Stimulated activated CD4-positive, alpha-beta T cell treated with anti-CD3 and anti-CD28 coated beads, Interleukin-2, amount 100 ng/mL, for 48 hours (primary cell): ENCODE measurements at regions not wholly inside any gene's neighbourhood (a gene's known extent, or its start where the extent isn't known, plus 50 kb on each side); places are given as distances from the start of the nearest gene placed in this dataset.

Source experiments
- DNase-seq, 2 donors: peaks; one replicate each; pipeline ENCODE4 v3.0.0-alpha.2; 2020

DNA sequence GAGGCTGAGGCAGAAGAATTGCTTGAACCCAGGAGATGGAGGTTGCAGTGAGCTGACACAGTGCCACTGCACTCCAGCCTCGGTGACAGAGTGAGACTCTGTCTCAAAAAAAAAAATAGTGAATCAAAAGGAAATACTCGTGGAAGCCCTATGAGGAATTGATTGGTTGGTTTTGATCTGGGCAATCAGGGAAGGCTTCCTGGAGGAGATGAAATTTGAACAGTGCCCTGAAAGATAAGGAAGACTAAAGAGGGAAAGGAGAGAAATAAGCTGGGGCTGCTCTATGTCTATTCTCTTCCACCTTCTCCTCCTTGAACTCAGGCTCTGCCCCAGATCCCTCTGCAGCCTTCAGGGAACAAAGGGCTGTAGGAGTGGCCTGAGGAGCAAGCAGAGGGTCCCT is 54.1 kb downstream of the IRF2BPL start:
- no peak for DNase-seq

- DNase-seq: no peak
Observed at GRCh38 chr14:76971549-76971948, 57.0 kb downstream of the IRF2BPL start.

GRCh38 chr14:76968621-76969063 is 59.9 kb downstream of the IRF2BPL start:
- no peak for DNase-seq

DNA sequence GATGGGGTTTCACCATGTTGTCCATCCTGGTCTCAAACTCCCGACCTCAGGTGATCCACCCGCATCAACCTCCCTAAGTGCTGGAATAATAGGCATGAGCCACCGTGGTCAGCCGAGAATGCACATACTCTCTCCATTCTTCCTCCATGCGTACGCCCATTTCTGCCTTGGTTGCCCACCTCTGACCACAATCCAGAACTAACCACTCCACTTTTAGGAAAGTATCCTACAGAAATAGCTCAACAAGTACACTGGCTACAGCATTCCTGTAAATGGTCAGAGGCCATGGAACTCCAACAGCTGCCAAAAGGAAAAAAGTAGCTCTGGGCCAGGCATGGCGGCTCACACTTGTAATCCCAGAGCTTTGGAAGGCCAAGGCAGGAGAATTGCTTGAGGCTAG is 60.7 kb downstream of the IRF2BPL start:
- no peak for DNase-seq

- no peak for DNase-seq
Observed at GRCh38 chr14:76965232-76965631, 63.3 kb downstream of the IRF2BPL start.

DNA sequence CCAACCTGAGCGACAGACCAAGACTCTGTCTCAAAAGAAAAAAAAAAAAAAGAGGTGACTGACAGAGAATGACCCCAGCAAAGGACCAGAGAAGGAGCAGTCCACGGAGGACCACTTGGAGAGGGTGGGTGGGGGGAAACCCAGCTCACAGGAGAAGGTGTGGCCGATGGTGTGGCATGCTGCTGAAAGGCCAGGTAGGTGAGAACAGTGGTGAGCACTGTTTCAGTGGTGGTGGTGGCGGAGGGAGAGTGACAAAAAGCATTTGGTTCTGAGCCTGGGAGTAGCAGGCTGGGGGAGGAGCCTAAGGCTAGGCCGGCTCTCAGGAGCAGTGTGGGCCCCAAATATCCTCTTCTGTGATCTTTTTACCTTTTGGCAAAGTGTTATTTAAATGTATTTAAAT is 63.8 kb downstream of the IRF2BPL start:
- DNase-seq: peak in 1 of 2 donors; percentile 43

GRCh38 chr14:76963372-76963771 is 65.1 kb downstream of the IRF2BPL start:
- no peak for DNase-seq

- no peak for DNase-seq
Observed at GRCh38 chr14:76962303-76962660, 66.2 kb downstream of the IRF2BPL start.

DNA sequence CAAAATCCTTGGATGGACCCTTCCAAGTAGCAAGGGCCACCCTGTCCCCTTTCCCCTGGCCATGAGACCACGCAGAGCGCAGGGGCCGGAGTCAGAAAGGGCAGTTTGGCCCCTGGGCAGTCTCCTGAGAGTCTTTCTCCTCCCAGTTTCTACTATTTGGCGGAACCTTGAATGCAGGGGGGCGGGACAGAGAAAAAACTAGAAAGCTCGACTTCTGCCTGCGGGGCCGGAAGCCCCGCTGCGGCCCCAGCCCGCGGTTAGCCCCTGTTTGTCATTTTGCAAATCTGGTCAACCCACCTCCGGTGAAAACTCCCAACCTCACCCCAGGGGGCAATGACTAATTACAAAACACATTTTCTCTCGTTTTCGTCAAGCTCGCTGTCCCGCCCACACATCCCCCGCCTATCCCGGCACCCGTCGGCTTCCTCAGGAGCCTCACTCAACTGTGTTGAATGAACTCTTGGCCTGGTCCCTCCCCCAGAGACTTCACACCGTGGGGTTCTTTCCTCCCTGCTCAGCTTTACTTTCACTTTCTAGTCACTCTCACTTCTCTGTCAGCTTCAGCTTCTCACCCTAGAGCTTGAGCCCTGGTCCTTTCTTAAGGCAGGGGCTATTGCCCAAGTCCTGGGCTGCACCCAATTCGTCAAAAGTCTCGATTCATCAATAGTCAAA is 66.7 kb downstream of the IRF2BPL start:
- DNase-seq: peak; percentile 96 to 97

- DNase-seq: no peak
Observed at GRCh38 chr14:76958980-76959710, 69.4 kb downstream of the IRF2BPL start.

GRCh38 chr14:76958020-76958979 is 70.2 kb downstream of the IRF2BPL start:
- DNase-seq: no peak

DNA sequence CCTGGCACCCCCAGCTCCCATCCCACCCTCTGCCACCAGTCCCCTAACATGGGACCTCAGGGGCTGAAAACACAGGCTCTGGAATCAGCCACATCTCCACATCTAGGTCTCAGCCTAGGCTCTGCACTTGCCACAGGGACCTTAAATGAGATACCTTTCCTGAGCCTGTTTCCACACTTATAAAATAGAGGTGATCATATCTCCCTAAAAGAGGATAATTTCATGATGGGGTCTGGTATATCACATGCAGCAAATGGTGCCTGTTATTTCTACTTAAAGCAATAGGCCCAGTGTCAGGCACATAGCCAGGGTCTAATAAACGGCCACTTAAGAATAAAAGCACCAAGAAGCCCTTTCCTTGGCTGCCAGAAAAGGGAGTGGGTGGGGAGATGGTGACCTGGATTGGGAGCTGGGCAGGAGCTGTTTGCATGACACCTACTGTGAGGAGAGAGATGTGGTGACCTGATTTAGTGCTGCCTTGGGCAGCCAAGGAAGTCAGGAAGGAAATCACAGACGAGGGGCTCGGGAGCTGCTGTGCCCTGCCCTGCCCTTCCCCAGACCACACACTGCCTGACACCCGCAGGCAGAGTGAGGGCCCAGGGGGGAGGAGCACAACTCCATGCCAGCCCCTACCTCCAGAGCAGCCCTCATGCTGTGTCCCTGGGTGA is 71.2 kb downstream of the IRF2BPL start:
- DNase-seq: no peak

- DNase-seq: peak; percentile 82 to 86
Observed at GRCh38 chr14:76956316-76957090, 72.0 kb downstream of the IRF2BPL start.

- peak; percentile 40 to 53 for DNase-seq
Observed at GRCh38 chr14:76955575-76956315, 72.8 kb downstream of the IRF2BPL start.

DNA sequence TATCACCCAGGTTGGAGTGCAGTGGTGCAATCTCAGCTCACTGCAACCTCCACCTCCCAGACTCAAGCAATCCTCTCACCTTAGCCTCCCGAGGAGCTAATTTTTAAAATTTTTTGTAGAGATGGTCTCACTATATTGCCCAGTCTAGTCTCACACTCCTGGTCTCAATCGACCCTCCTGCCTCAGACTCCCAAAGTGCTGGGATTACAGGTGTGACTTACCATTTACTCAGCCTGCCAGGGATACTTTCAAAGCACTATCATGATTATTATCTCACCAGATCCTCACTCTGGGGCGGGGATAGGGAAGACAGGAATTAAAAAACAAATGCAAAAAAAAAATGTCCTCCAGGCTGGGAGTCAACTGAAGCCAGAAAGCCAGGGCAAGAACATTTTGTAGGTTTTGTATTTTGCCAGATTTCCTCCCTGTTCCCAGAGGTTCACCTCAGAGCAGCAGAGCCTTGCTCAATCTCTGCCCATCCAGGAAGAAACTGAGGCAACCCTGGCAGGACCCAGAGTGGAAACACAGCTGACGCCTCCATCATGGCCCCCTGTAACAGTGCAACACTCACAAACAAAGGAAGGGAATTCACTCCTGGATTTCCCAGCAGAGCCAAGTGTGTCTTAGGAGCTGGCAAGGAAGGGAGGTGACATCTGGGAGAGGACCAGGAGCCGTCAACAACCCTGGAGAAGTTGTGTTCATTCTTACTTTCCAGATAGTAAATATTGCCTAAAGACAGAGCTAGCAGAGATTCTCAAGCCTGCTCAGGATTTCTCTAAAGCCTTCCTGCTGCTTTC is 73.9 kb downstream of the IRF2BPL start:
- DNase-seq: no peak

DNA sequence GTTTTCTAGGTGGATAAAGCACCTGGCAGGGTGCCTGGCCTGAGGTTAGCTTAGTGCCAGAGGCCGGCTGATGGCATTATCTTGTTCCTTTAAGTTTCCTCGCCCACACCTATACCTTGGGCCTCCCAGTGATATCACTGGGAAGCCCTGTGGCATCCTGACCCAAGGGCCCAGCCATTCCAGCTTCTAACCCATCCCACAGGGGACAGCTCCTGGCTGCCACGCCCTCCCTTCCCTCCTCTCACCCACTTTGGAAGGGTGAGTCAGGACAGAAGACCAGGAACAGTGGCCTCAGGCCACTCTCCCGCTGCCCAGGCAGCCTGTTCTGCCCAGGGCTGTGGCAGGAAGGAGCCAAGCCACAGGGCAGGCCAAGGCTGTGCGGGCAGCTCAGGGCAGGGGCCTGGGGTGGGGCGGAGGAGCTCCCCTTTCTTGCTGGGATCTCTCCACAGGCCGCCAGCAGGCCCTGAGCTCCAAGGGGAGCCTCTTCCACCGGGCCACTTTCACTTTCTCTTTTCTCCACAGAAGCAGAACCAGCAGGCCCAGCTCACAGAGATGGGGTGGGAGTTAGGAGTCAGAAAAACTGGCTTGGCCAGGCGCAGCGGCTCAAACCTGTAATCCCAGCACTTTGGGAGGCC is 75.1 kb downstream of the IRF2BPL start:
- no peak for DNase-seq

DNA sequence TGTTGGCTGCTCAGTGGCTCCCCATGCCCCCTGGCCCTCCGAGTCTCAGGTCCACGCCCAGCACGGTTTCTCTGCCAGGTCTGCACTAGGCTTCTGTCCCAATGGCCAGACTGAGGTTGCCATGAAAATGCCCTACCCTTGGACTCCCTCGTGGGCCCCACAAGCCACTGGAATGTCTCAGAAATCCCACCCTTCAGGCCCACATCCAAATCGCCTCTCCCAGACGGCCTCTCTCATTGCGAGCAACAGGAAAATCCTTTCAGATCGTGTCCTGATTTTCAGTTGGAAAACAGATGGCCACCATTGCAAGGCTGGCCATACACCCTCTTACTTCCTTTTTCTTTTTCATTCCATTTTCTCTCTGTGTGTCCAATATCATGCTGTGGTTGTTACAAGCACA is 77.3 kb downstream of the IRF2BPL start:
- no peak for DNase-seq

DNA sequence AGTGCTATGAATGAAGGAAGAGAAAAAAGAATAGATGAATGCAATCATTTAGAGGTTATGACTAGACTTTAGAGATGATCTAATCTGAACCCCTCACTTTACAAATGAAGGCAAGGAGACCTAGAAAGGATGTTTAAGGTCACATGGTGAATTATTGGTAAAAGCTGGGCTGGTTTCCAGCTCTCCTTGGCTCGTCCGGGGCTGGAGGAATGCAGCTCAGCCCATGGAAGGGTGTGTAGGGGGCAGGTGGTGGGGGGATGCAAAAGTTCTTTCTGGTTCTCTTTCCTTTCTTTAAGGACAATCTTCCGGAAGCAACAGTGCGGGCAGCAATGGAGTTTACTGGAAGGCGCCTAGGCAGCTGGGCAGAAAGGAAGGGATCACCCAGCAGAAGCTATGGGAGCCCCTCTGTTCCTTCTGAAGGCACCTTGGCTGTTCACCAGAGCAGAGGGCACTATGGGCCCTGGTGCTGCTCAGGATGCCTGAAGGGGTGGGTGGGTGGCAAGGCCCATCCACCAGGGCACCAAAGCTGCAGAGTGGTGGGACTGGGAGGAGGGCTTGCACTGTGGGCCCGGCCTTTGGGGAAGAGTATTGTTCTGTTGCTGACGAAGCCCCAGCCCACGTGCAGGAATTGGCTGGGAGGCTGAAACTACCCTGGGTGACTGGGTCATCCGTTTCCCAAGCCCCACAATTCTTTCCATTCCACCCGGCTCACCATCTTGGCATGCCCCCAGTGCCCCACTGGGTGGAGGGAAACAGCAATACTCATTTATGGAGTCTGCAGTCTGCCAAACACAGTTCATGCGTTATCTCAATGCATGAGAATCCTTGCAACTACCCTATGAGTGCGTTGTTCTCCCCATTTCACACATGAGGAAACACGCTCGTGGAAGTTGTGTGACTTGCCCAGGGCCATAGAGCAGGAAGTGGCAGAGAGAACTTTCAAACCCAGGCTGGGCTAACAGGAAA is 78.2 kb downstream of the IRF2BPL start:
- DNase-seq: no peak

DNA sequence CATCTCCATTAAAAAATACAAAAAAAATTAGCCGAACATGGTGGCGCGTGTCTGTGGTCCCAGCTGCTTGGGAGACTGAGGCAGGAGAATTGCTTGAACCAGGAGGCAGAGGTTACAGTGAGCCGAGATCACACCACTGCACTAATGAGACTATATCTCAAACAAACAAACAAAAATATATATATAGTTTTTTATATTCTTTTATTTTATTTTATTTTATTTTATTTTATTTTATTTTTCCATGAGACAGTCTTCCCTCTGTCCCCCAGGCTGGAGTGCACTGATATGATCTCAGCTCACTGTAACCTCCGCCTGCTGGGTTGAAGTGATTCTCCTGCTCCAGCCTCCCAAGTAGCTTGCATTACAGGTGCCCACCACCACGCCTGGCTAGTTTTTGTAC is 79.5 kb downstream of the IRF2BPL start:
- no peak for DNase-seq
